ENCODE measurements at regions not wholly inside any gene's neighbourhood (a gene's known extent, or its start where the extent isn't known, plus 50 kb on each side); places are given as distances from the start of the nearest gene placed in this dataset.

DNA sequence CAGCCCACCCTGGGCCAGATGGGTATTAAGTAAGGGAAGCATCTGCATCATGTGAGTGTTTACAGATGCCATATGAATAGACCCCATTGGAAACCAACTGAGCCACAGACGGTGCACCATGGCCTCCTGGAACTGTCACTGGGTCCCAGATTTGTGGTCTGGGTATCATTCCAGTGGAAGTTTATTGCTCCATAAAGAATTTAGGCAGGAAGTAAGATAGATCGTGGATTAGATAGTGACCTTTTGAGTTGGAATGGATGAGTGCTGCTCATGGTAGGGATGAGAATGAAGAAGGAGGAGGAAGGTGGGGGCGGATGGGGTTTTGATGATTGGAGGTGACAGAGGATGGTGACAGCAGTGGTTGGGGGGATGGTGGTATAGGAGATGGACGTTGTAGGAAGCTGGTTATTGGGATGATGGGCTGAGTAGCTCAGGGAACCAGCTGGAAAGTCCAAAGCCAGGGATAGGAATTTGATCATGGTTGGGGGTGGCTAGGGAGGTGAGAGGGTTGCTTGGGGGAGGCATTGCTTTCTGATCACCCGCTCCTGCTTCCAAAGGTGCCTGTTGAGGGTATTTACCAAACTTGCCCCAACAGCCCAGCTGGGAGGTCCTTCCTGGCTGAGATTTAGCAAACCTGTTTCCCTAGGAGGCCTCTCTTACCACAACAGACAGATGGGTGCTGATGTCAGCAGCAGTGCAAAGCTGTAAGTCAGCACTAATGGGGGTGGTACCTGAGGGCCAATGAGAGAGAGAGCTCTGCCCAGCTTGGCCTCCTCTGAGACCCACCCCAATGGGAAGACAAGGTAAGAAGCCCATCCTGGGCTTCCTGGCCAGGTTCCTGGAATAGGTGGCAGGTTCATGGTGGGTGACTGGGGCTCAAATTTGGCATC, 78.0 kb downstream of the VEGFA start:
- Mint-ChIP-seq H3K4me3 (no peak overlapping the region), H3K4me1 (no peaks in the 10 kb centered on the region), H3K27ac (no peak overlapping the region), H3K36me3 (no peaks in the 10 kb centered on the region), H3K27me3 (peaks cover 27% of the 10 kb centered on the region), H3K9me3 (no peaks in the 10 kb centered on the region)
- CTCF ChIA-PET, result no interaction called here
- no peak for DNase-seq

DNA sequence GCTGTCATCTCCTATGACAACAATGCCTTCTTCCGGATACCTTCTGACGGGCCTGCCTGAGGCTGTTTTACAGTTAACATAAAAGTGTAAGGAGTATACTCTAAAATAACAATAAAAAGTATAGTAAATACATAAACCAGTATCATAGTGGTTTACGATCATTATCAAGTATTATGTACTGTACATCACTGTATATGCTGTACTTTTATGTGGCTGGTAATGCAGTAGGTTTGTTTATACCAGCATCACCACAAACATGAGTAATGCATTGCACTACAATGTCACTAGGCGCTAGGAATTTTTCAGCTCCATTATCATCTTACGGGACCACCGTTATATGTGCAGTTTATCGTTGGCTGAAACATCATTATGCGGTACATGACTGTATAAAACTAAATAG, 76.5 kb downstream of the VEGFA start:
- peaks cover 31% of the 10 kb centered on the region for H3K27me3 Mint-ChIP-seq
- H3K9me3 Mint-ChIP-seq, result no peaks in the 10 kb centered on the region
- DNase-seq, result no peak
- no peak overlapping the region for H3K4me3 Mint-ChIP-seq
- H3K4me1 Mint-ChIP-seq, result no peaks in the 10 kb centered on the region
- CTCF ChIA-PET, result no interaction called here
- H3K36me3 Mint-ChIP-seq, result no peaks in the 10 kb centered on the region
- H3K27ac Mint-ChIP-seq, result no peak overlapping the region

GRCh38 chr6:43845646-43846045, 75.6 kb downstream of the VEGFA start:
- Mint-ChIP-seq H3K4me1 (no peaks in the 10 kb centered on the region), H3K27ac (no peak overlapping the region), H3K9me3 (no peaks in the 10 kb centered on the region), H3K36me3 (no peaks in the 10 kb centered on the region), H3K4me3 (no peak overlapping the region), H3K27me3 (peaks cover 31% of the 10 kb centered on the region)
- CTCF ChIA-PET, result interaction anchor here (0.6 to 0.8 kb wide), 3 partner anchors 10 to 229 kb away, joined by 3 read pairs; no protein-coding TSS in a partner anchor
- no peak for DNase-seq

DNA sequence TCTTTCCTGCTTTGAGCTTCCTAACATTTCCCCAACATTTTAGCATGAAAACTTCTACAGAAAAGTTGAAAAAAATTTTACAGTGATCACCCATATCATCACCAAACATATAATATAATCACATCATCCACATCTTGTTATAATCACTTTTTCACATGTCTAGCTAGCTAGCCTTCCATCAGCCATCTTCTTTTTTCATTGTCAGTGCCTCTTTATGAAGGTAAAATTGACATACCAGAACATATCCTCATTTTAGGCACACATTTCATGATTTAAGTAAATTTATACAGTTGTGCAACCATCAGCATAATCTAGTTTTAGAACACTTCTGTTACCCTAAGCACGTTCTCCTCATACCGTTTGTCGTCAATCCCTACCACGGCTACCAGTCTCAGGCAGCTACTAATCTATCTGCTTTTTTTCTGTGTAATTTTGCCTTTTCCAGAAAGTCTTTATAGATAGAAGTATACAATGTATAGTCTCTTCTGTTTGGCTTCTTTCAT, 73.7 kb downstream of the VEGFA start:
- Mint-ChIP-seq H3K36me3 (no peaks in the 10 kb centered on the region), H3K27me3 (peaks cover 31% of the 10 kb centered on the region), H3K4me3 (no peak overlapping the region), H3K27ac (no peak overlapping the region), H3K9me3 (no peaks in the 10 kb centered on the region), H3K4me1 (no peaks in the 10 kb centered on the region)
- CTCF ChIA-PET, result interaction anchor here (1.2 kb wide), 1 partner anchor 119 kb away, joined by 3 read pairs; no protein-coding TSS in a partner anchor
- DNase-seq, result no peak

DNA sequence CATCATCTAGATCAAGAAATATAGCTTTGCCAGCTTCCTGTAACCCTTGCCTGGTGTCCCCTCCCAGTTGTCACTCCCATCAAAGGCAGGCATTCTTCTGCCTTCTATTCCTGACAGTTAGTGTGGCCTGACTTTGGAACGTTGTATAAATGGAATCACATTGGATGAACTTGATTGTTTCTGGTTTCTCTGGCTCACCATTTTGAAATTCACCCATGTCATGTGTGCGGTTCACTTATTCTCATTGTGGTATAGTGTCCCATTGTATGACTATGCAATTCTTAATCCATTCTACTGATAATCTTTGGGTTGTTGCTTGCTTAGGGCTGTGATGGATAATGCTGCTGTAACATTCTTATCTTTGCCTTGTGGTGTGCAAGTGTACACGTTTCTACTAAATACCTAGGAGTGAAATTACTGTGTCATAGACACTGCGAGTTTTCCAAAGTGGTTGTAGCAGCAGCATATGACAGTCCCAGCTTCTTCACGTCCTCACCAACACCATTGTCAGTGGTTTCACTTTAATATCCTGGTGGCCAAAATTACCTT, 73.2 kb downstream of the VEGFA start:
- Mint-ChIP-seq H3K27ac (no peak overlapping the region), H3K36me3 (no peaks in the 10 kb centered on the region), H3K27me3 (peaks cover 28% of the 10 kb centered on the region), H3K4me3 (no peak overlapping the region), H3K9me3 (no peaks in the 10 kb centered on the region), H3K4me1 (no peaks in the 10 kb centered on the region)
- CTCF ChIA-PET, result interaction anchor here (0.6 to 1.2 kb wide), 3 partner anchors 12 to 392 kb away, joined by 3 read pairs; no protein-coding TSS in a partner anchor
- DNase-seq, result no peak

GRCh38 chr6:43842231-43842794, 72.3 kb downstream of the VEGFA start:
- no peak overlapping the region for H3K4me3 Mint-ChIP-seq
- peaks cover 19% of the 10 kb centered on the region for H3K27me3 Mint-ChIP-seq
- no peak for DNase-seq
- no peaks in the 10 kb centered on the region for H3K36me3 Mint-ChIP-seq
- no peak overlapping the region for H3K27ac Mint-ChIP-seq
- no peaks in the 10 kb centered on the region for H3K9me3 Mint-ChIP-seq
- CTCF ChIA-PET, result interaction anchor here (0.6 to 1.0 kb wide), 2 partner anchors 11 to 393 kb away, joined by 3 read pairs; no protein-coding TSS in a partner anchor
- no peaks in the 10 kb centered on the region for H3K4me1 Mint-ChIP-seq

DNA sequence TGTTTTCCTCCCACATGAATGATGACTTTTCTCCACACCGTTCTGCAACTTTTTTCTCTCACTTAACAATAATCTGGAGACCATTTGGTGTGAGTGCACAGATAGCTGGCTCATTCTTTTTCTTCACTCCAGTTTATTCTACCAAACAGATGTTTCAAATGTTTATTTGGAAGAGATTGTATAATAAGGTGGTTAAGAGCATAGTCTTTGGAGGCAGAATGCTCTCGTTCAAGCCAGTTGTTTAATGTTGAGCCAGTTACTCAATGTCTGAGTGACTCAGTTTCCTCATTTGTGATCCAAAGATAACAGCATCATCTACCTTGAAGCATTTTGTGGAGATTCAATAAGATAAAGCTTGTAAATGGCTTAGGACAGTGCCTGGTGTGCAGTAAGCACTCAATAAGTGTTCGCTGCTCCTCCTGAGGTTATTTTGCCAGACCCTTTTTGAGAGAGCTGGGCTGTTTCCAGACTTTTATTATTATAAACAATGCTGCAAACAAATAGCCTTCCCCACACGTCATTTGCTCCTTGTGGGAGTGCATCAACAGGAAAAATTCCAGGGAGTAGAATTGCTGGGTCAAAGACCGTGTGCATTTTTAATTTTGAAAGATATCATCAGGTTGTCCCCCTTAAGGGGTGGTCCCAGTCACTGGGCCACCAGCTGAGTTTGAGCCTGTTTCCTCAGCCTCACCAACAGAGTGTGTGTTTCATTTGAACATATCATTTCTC, 70.6 kb downstream of the VEGFA start:
- Mint-ChIP-seq H3K4me1 (no peaks in the 10 kb centered on the region), H3K27ac (no peak overlapping the region), H3K9me3 (no peaks in the 10 kb centered on the region), H3K27me3 (peaks cover 25% of the 10 kb centered on the region), H3K4me3 (no peak overlapping the region), H3K36me3 (no peaks in the 10 kb centered on the region)
- CTCF ChIA-PET, result no interaction called here
- no peak for DNase-seq

GRCh38 chr6:43838276-43839036, 68.4 kb downstream of the VEGFA start:
- CTCF ChIA-PET, result no interaction called here
- H3K27me3 Mint-ChIP-seq, result peaks cover 13% of the 10 kb centered on the region
- no peaks in the 10 kb centered on the region for H3K9me3 Mint-ChIP-seq
- no peak overlapping the region for H3K4me3 Mint-ChIP-seq
- no peaks in the 10 kb centered on the region for H3K36me3 Mint-ChIP-seq
- H3K4me1 Mint-ChIP-seq, result no peaks in the 10 kb centered on the region
- no peak overlapping the region for H3K27ac Mint-ChIP-seq
- no peak for DNase-seq

DNA sequence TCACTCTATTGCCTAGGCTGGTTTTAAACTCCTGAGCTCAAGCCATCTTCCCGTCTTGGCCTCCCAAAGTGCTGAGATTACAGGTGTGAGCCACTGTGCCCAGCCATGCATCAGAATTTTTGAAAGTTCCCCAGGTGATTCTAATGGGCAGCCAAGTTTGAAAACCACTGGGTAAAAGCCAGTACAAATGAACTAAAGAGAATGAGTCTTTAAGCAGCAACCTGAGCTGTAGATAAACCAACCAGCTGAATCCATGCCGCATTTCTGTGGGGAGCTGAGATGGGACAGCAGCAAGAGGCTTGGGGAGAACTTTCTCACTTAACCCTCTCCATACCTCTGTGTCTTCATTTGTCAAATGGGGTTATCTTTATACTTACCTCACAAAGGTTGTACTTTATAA, 67.5 kb downstream of the VEGFA start:
- Mint-ChIP-seq H3K27me3 (peaks cover 18% of the 10 kb centered on the region), H3K4me3 (no peak overlapping the region), H3K9me3 (no peaks in the 10 kb centered on the region), H3K27ac (no peak overlapping the region), H3K36me3 (no peaks in the 10 kb centered on the region), H3K4me1 (no peaks in the 10 kb centered on the region)
- CTCF ChIA-PET, result no interaction called here
- DNase-seq, result no peak

DNA sequence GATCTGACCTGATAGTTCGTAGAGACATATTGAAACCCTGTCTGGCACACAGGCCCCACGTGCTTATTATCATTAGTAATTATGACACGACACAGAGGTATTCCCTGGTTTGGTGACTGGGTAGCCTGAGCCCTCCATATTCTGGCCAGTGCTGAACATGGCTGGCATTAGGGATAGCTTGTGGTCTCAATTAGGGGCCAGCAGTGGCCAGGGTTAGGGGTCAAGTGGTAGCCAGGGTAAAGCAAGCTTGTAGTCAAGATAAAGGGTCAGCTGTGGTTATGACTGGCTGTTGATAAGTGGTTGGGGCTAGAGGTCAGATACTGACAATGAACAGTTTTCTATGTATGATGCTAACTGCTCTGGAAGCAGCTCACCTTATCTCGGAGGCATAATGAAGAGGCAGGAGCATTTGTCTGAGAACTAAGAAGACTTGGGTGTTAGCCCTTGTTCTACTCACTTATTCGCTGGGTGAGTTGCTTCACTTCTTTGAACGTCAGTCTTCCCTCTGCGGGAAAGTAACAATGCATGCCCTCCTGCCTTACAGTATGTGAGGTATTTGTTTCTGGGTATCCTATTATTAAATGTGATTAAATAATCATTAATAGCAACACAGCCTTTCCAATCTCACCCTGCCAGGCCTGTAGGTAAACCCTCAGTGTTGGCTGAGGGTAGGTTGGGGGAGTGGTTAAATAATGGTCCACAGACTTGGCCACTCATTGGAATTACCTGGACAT, 66.7 kb downstream of the VEGFA start:
- no peaks in the 10 kb centered on the region for H3K36me3 Mint-ChIP-seq
- CTCF ChIA-PET, result no interaction called here
- no peaks in the 10 kb centered on the region for H3K4me1 Mint-ChIP-seq
- peaks cover 17% of the 10 kb centered on the region for H3K27me3 Mint-ChIP-seq
- H3K4me3 Mint-ChIP-seq, result no peak overlapping the region
- DNase-seq, result no peak
- no peaks in the 10 kb centered on the region for H3K9me3 Mint-ChIP-seq
- no peak overlapping the region for H3K27ac Mint-ChIP-seq
